ENCODE measurements at regions not wholly inside any gene's neighbourhood (a gene's known extent, or its start where the extent isn't known, plus 50 kb on each side); places are given as distances from the start of the nearest gene placed in this dataset.

DNA sequence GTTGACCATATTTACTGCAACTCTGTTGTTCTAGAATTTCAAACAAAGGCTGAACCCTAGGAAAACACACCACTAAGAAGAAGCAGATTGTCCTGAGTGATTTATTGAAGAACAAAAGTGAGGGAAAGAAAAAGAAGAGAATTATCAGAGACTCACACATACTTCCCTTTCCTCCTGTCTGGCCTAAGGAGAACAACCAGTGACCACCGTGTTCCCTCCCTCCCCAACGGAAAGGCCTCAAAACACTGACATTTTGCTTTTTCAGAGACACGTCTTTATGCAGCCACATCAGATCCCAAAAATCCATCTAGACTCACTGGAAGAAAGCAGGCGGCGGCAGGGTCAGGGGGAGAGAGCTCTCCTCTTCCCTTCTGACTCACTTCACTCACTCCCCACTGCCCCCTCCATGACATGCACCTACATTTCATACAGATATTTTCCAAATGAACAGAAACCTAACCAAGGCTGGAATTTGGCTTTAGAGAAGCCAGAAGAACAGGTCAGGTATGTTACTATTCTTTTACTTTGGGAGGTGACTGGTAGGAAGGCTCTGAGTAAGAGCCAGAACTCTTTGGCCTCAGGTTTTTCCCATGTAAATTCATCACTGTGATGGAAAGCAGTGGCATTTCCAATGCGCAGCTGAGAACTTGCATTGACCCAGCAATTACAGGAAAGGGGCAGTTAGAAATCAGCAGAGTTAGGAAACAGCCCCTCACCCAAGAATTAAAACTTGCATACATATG is 169.9 kb downstream of the BCL11A start:
- H3K9me3 ChIP-seq (ENCODE audit: control insufficient read depth, low read length), result no peaks in the 10 kb centered on the region
- Mint-ChIP-seq H3K4me3 (no peak overlapping the region), H3K36me3 (ENCODE audit: low read depth) (no peaks in the 10 kb centered on the region), H3K4me1 (peaks cover 17% of the 10 kb centered on the region), H3K27ac (no peak overlapping the region), H3K27me3 (ENCODE audit: insufficient read depth) (peaks cover 53% of the 10 kb centered on the region), H3K9me3 (no peaks in the 10 kb centered on the region)
- H3K27ac ChIP-seq (ENCODE audit: low read depth, low read length), result no peak overlapping the region
- no peak for DNase-seq
- 83 to 100% methylated on average over 1 to 6 of the region's 6 CpGs for WGBS, 2 experiments (ENCODE audit: insufficient coverage in 1 of 2, insufficient read length in 1 of 2)
- TF ChIP-seq, protein P1, sequence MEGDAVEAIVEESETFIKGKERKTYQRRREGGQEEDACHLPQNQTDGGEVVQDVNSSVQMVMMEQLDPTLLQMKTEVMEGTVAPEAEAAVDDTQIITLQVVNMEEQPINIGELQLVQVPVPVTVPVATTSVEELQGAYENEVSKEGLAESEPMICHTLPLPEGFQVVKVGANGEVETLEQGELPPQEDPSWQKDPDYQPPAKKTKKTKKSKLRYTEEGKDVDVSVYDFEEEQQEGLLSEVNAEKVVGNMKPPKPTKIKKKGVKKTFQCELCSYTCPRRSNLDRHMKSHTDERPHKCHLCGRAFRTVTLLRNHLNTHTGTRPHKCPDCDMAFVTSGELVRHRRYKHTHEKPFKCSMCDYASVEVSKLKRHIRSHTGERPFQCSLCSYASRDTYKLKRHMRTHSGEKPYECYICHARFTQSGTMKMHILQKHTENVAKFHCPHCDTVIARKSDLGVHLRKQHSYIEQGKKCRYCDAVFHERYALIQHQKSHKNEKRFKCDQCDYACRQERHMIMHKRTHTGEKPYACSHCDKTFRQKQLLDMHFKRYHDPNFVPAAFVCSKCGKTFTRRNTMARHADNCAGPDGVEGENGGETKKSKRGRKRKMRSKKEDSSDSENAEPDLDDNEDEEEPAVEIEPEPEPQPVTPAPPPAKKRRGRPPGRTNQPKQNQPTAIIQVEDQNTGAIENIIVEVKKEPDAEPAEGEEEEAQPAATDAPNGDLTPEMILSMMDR (conservative IDR thresholded peaks at IDR 0.05), result no peak
- H3K9ac ChIP-seq (ENCODE audit: extremely low read depth, low read length, poor library complexity, severe bottlenecking), result no peak overlapping the region
- peaks cover 39% of the 10 kb centered on the region for H3K27me3 ChIP-seq (ENCODE audit: control insufficient read depth, insufficient read depth, low read length, poor library complexity, severe bottlenecking)
- no peak overlapping the region for H3K4me3 ChIP-seq (ENCODE audit: low read length)
- H3K4me1 ChIP-seq (ENCODE audit: control insufficient read depth, insufficient read depth, low read length), result peaks cover 3% of the 10 kb centered on the region
- H3K36me3 ChIP-seq (ENCODE audit: control insufficient read depth, insufficient read depth, low read length), result no peaks in the 10 kb centered on the region

DNA sequence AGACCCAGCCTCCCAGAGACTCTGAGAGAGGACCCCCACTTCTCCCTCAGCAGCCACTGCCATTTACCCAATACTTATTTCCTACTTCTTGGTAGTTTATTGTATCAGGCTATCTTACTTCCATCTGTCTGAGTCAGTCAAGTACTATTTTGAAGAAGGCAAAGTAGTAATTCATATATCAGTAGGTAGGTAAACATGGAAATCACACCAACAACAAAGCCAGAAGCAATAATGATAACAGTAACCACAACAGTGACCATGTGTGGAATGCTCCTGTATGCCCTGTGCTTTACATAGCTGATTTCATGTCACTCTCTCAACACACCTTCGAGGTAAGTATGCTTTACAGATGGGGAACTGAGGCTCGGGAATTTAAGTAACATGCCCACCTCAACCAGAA is 173.0 kb downstream of the BCL11A start:
- Histone ChIP-seq H3K9me3 (ENCODE audit: control insufficient read depth, low read length) (no peaks in the 10 kb centered on the region), H3K9ac (ENCODE audit: extremely low read depth, low read length, poor library complexity, severe bottlenecking) (no peak overlapping the region), H3K27ac (ENCODE audit: low read depth, low read length) (no peak overlapping the region), H3K36me3 (ENCODE audit: control insufficient read depth, insufficient read depth, low read length) (no peaks in the 10 kb centered on the region), H3K4me1 (ENCODE audit: control insufficient read depth, insufficient read depth, low read length) (peaks cover 3% of the 10 kb centered on the region), H3K4me3 (ENCODE audit: low read length) (no peak overlapping the region), H3K27me3 (ENCODE audit: control insufficient read depth, insufficient read depth, low read length, poor library complexity, severe bottlenecking) (peaks cover 43% of the 10 kb centered on the region)
- Mint-ChIP-seq H3K9me3 (no peaks in the 10 kb centered on the region), H3K36me3 (ENCODE audit: low read depth) (no peaks in the 10 kb centered on the region), H3K27ac (no peak overlapping the region), H3K27me3 (ENCODE audit: insufficient read depth) (peaks cover 45% of the 10 kb centered on the region), H3K4me1 (peaks cover 32% of the 10 kb centered on the region), H3K4me3 (no peak overlapping the region)
- WGBS, 2 experiments (ENCODE audit: insufficient coverage in 1 of 2, insufficient read length in 1 of 2), result 81 to 100% methylated on average over 2 of the region's 2 CpGs
- no peak for DNase-seq
- TF ChIP-seq, protein P1 (conservative IDR thresholded peaks at IDR 0.05), result no peak

DNA sequence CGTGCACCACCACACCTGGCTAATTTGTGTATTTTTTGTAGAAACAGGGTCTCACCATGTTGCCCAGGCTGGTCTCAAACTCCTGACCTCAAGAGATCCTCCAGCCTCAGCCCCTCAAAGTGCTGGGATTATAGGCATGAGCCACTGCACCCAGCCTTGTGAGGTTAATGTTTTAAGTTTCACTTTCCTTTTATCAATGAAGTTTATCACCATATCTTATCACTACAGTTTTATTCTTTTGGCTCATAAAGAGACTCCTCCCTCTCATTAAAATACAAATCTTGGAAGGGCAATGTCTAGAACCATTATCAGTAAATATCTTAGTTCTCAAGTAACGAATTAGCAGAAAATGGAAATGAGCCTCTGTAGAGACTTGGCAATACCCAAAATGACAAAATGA is 173.8 kb downstream of the BCL11A start:
- Histone ChIP-seq H3K9me3 (ENCODE audit: control insufficient read depth, low read length) (no peaks in the 10 kb centered on the region), H3K27ac (ENCODE audit: low read depth, low read length) (no peak overlapping the region), H3K9ac (ENCODE audit: extremely low read depth, low read length, poor library complexity, severe bottlenecking) (no peak overlapping the region), H3K36me3 (ENCODE audit: control insufficient read depth, insufficient read depth, low read length) (no peaks in the 10 kb centered on the region), H3K4me1 (ENCODE audit: control insufficient read depth, insufficient read depth, low read length) (peaks cover 3% of the 10 kb centered on the region), H3K27me3 (ENCODE audit: control insufficient read depth, insufficient read depth, low read length, poor library complexity, severe bottlenecking) (peaks cover 42% of the 10 kb centered on the region), H3K4me3 (ENCODE audit: low read length) (no peak overlapping the region)
- 91 to 100% methylated on average over 1 to 2 of the region's 2 CpGs for WGBS, 2 experiments (ENCODE audit: insufficient coverage in 1 of 2, insufficient read length in 1 of 2)
- Mint-ChIP-seq H3K4me1 (peaks cover 39% of the 10 kb centered on the region), H3K27me3 (ENCODE audit: insufficient read depth) (peaks cover 43% of the 10 kb centered on the region), H3K27ac (no peak overlapping the region), H3K36me3 (ENCODE audit: low read depth) (no peaks in the 10 kb centered on the region), H3K9me3 (no peaks in the 10 kb centered on the region), H3K4me3 (no peak overlapping the region)
- DNase-seq, result no peak
- TF ChIP-seq, protein P1 (conservative IDR thresholded peaks at IDR 0.05), result no peak

Measured in endodermal cell (in vitro differentiated cells).